GM18511 (cell line): ENCODE measurements at regions not wholly inside any gene's neighbourhood (a gene's known extent, or its start where the extent isn't known, plus 50 kb on each side); places are given as distances from the start of the nearest gene placed in this dataset.
A peak's percentile ranks its signal among the peaks of the same experiment; 100 is the strongest.

Experiments
- ATAC-seq: cut with Tn5 transposase; IDR thresholded peaks from one replicate; pipeline ENCODE4 v1.9.1; 2021; ENCODE audit warnings: mild to moderate bottlenecking, moderate library complexity; ENCODE audit not compliant: unreplicated experiment

GRCh38 chr13:78428646-78429045 lies 174.7 kb downstream of the POU4F1 start:
- no peak for ATAC-seq

- no peak for ATAC-seq
These were observed 177.2 kb downstream of the POU4F1 start for GRCh38 chr13:78426183-78426582.

- ATAC-seq, result peak; percentile 98
These were observed 182.5 kb downstream of the POU4F1 start for GRCh38 chr13:78420814-78421213.

GRCh38 chr13:78413887-78414553 lies 189.3 kb downstream of the POU4F1 start:
- ATAC-seq, result no peak

- ATAC-seq, result no peak
These were observed 192.5 kb downstream of the POU4F1 start for GRCh38 chr13:78410847-78411246.

GRCh38 chr13:78410164-78410563 lies 193.2 kb downstream of the POU4F1 start:
- no peak for ATAC-seq

GRCh38 chr13:78409172-78409571 lies 194.2 kb downstream of the POU4F1 start:
- peak; percentile 50 for ATAC-seq

GRCh38 chr13:78404846-78405360 lies 198.4 kb downstream of the POU4F1 start:
- no peak for ATAC-seq

- no peak for ATAC-seq
These were observed 200.5 kb downstream of the POU4F1 start for GRCh38 chr13:78402708-78403400.

GRCh38 chr13:78401873-78402707 lies 201.3 kb downstream of the POU4F1 start:
- ATAC-seq, result no peak

GRCh38 chr13:78398743-78399410 lies 204.5 kb downstream of the POU4F1 start:
- peak; percentile 97 for ATAC-seq

- ATAC-seq, result no peak
These were observed 209.8 kb downstream of the POU4F1 start for GRCh38 chr13:78393286-78394142.

GRCh38 chr13:78383899-78384298 lies 219.5 kb downstream of the POU4F1 start:
- ATAC-seq, result no peak

GRCh38 chr13:78383071-78383484 lies 220.3 kb downstream of the POU4F1 start:
- ATAC-seq, result no peak

- ATAC-seq, result no peak
These were observed 220.9 kb downstream of the POU4F1 start for GRCh38 chr13:78382491-78382890.

GRCh38 chr13:78376822-78377221 lies 226.5 kb downstream of the POU4F1 start:
- ATAC-seq, result no peak

- no peak for ATAC-seq
These were observed 227.3 kb downstream of the POU4F1 start for GRCh38 chr13:78376033-78376432.

- no peak for ATAC-seq
These were observed 230.8 kb downstream of the POU4F1 start for GRCh38 chr13:78372581-78372980.

- no peak for ATAC-seq
These were observed 233.1 kb downstream of the POU4F1 start for GRCh38 chr13:78370231-78370630.

GRCh38 chr13:78364711-78365110 lies 238.6 kb downstream of the POU4F1 start:
- no peak for ATAC-seq
